C4-2B (cell line): ENCODE measurements at regions not wholly inside any gene's neighbourhood (a gene's known extent, or its start where the extent isn't known, plus 50 kb on each side); places are given as distances from the start of the nearest gene placed in this dataset.

Source experiments
- H3K27ac ChIP-seq: fragments of 450-650 bp; 2 replicates; pipeline ENCODE4 v1.5.1; 2017
- ZFX ChIP-seq: fragments of 450-650 bp; IDR thresholded peaks from 2 replicates; pipeline ENCODE4 v1.6.1; 2017
- TF ChIP-seq, protein P1 (sequence below): fragments of 450-650 bp; conservative IDR thresholded peaks from 2 replicates; pipeline ENCODE4 v1.5.1; 2017; ENCODE audit warnings: mild to moderate bottlenecking

DNA sequence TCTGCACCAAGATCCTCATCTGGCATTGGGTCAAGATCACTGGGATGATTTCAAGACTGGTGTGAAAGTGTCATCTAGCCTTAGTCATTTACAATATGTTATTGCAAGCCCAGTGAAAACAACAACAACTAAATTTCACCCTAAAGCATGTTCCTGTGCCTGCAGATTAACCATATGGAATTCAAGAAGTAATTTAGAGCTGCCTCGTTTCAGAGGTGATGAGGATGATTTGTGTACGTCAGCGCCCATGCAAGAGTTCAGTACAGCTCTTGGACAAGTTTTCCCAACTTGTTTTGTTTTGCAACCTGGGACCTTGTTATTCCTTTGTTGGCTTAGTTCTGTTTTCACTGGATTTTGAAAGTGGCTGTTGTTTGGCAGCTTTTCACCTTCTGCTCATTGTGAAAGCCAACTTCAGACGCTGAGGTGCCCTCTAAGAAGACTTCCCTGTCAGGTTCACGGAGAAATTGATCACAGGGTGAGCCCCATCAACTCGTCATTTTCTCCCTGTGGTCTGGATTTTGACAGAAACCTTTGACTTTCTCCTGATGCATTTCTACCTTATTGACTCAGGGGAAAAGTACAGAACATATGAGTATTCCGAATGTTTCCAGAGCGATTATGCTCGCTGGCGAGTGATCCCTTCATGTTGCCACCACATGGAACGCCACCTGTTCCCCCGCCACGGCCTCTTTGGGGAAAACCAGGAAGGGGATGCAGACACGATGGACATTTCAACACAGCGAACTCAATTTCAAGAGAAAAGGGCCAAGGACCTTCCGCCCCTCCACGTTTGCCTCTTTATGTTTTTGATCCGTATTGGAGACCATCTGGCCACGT lies 85.6 kb downstream of the FOXL1 start:
- TF ChIP-seq, protein P1, sequence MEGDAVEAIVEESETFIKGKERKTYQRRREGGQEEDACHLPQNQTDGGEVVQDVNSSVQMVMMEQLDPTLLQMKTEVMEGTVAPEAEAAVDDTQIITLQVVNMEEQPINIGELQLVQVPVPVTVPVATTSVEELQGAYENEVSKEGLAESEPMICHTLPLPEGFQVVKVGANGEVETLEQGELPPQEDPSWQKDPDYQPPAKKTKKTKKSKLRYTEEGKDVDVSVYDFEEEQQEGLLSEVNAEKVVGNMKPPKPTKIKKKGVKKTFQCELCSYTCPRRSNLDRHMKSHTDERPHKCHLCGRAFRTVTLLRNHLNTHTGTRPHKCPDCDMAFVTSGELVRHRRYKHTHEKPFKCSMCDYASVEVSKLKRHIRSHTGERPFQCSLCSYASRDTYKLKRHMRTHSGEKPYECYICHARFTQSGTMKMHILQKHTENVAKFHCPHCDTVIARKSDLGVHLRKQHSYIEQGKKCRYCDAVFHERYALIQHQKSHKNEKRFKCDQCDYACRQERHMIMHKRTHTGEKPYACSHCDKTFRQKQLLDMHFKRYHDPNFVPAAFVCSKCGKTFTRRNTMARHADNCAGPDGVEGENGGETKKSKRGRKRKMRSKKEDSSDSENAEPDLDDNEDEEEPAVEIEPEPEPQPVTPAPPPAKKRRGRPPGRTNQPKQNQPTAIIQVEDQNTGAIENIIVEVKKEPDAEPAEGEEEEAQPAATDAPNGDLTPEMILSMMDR: no peak
- TF ChIP-seq ZFX: no peak
- no peak overlapping the region for H3K27ac ChIP-seq

DNA sequence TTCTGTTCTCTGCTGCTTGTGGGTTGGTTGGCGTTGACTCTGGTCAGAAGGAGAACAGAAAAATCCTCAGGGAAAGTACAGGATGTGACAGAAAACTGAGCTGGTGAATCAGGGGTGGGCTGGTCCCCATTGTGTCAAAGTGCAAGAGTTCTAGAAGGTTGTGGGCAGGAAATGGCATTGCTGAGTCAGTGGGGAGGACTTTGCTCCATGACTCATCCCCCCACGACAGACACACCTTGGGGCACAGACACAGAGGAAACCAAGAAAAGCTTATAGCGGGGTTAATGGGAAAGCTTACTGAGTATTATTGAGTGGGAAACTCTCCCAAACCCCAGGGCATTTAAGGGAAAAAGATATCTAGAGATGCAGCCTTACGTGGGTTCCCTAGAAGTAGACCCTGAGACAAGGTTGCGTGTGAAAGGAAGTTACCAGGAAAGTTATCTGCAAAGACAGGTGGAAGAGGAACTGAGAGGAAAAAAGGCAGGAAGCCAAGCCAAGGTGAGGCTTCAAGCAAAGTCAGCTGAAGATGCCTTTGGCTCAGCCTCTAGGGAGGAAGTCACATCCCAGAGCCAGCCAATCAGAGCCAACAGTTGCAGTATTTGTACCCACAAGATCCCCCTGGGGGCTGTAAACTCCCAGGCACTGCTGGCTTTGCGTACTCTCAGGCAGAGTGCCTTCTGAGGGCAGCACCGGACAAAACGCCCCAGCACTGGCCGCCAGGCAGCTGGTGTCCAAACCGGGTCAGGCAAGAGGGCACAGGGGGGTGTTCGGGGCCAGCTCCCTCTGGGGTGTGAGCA lies 86.4 kb downstream of the FOXL1 start:
- no peak for TF ChIP-seq ZFX
- TF ChIP-seq, protein P1: no peak
- H3K27ac ChIP-seq: no peak overlapping the region

DNA sequence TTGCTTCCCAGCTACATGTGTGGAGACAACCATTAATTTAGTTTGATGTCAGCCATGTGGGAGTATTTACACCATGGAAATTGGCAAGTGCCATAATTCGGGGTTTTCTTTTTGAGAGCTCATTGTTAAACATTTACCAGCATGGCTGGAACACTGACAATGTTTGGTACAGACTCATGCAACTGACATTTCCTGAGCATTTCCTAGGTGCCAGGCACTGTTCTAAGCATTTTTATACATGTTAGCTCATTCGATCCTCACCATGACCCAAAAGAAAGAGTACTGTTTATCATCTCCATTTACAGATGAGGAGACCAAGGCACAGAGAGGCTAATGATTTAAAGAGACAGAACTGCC lies 86.9 kb downstream of the FOXL1 start:
- H3K27ac ChIP-seq: no peak overlapping the region
- TF ChIP-seq, protein P1: no peak
- TF ChIP-seq ZFX: no peak

DNA sequence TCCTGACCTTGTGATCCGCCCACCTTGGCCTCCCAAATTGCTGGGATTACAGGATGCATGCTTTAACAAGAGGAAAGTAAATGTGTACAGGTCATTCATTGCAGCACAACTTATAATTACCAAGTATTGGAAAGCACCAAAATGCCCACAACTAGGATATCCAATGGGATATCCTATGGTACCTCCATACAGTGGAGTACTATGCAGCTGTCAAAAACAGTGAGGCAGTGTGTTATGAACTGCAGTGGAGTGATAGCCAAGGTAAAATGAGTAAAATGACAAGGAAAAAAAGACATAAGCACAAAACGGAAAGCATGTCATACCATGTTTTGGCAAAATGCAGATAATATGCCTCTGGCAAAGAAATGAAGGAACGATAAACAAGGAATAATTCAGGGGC lies 87.6 kb downstream of the FOXL1 start:
- no peak overlapping the region for H3K27ac ChIP-seq
- TF ChIP-seq, protein P1: no peak
- TF ChIP-seq ZFX: no peak

DNA sequence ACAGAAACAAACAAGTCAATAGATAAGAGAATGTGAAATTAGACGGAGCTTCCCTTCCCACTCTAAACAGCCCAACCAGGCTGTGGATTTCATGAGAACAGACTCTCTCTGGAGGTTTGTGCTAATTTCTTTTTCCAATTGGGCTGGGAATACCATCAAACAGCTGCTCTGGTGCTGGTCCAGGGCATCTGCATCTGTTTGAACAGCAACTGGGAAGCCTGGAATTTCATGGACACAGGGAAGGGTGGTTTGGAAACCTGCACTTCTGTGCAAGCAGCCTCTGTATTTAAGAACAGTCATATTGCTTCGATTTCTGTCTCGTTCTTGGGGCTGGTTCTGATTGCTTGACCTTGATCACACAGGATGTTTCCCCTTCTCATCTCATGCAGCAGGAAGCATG lies 88.7 kb downstream of the FOXL1 start:
- no peak overlapping the region for H3K27ac ChIP-seq
- TF ChIP-seq ZFX: no peak
- TF ChIP-seq, protein P1: no peak

DNA sequence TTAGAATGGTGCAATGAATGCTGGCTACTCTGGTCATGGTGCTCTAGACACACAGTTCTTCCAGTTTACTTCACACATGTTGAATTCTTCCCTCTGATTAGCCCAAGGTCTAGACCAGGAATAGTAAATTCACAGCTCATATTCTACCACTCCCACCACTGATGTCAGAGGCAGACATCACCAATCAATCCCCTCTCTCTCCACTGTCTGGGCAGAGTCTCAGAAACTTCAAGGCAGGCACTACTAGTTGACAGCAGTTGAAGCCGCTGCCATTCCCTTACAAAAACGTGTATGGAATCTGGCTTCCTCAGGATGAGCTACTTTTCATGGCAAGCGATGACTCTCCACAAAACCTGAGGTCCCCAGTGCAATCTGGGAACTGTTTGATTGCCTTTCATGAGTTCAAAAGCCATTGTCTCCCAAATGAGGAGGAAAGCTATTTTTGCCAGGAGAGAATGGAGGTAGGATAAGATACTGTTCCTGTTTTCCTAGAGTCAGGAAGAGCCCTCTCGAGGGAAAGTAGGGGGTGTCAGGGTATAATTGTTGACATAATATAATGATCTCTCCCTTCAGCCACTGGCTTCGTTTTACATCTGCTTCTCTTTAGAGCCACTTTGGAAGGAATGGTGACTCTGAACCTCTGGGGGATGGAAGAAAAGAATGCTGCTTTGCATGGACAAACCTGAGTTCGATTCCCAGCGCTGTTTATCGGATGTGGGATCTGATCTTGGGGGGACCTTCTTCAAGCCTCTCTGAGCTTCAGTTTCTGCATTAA lies 90.0 kb downstream of the FOXL1 start:
- H3K27ac ChIP-seq: no peak overlapping the region
- no peak for TF ChIP-seq ZFX
- TF ChIP-seq, protein P1: no peak
